Activated T-cell treated with anti-CD3 and anti-CD28 coated beads for 4 hours (primary cell): ENCODE measurements at regions not wholly inside any gene's neighbourhood (a gene's known extent, or its start where the extent isn't known, plus 50 kb on each side); places are given as distances from the start of the nearest gene placed in this dataset.

Experiments
- DNase-seq: peaks from one replicate; pipeline ENCODE4 v3.0.0-alpha.2; 2020

GRCh38 chr10:131446171-131446570 is 134.7 kb upstream of the TCERG1L start:
- DNase-seq, result no peak

- DNase-seq, result no peak
Observed at GRCh38 chr10:131448171-131448570, 136.7 kb upstream of the TCERG1L start.

GRCh38 chr10:131448883-131449282 is 137.4 kb upstream of the TCERG1L start:
- DNase-seq, result no peak

- DNase-seq, result no peak
Observed at GRCh38 chr10:131450216-131450765, 138.8 kb upstream of the TCERG1L start.

GRCh38 chr10:131451407-131452015 is 140.0 kb upstream of the TCERG1L start:
- DNase-seq, result no peak

GRCh38 chr10:131452926-131453720 is 141.6 kb upstream of the TCERG1L start:
- no peak for DNase-seq

GRCh38 chr10:131453721-131454634 is 142.5 kb upstream of the TCERG1L start:
- peak; percentile 57 for DNase-seq

- DNase-seq, result no peak
Observed at GRCh38 chr10:131456411-131456810, 144.9 kb upstream of the TCERG1L start.

GRCh38 chr10:131461093-131461492 is 149.6 kb upstream of the TCERG1L start:
- DNase-seq, result no peak

GRCh38 chr10:131464789-131465188 is 153.3 kb upstream of the TCERG1L start:
- no peak for DNase-seq

GRCh38 chr10:131469551-131469950 is 158.0 kb upstream of the TCERG1L start:
- DNase-seq, result no peak

- no peak for DNase-seq
Observed at GRCh38 chr10:131473645-131474044, 162.1 kb upstream of the TCERG1L start.

GRCh38 chr10:131474416-131474815 is 162.9 kb upstream of the TCERG1L start:
- no peak for DNase-seq

GRCh38 chr10:131475043-131475442 is 163.5 kb upstream of the TCERG1L start:
- DNase-seq, result no peak

- no peak for DNase-seq
Observed at GRCh38 chr10:131475803-131476202, 164.3 kb upstream of the TCERG1L start.

GRCh38 chr10:131477457-131478121 is 166.1 kb upstream of the TCERG1L start:
- no peak for DNase-seq

GRCh38 chr10:131478377-131478989 is 167.0 kb upstream of the TCERG1L start:
- no peak for DNase-seq

GRCh38 chr10:131480066-131480465 is 168.5 kb upstream of the TCERG1L start:
- no peak for DNase-seq

GRCh38 chr10:131480861-131481260 is 169.3 kb upstream of the TCERG1L start:
- no peak for DNase-seq

- no peak for DNase-seq
Observed at GRCh38 chr10:131485732-131486131, 174.2 kb upstream of the TCERG1L start.

GRCh38 chr10:131487822-131488221 is 176.3 kb upstream of the TCERG1L start:
- no peak for DNase-seq

- DNase-seq, result no peak
Observed at GRCh38 chr10:131490991-131491594, 179.6 kb upstream of the TCERG1L start.
